ENCODE measurements at regions not wholly inside any gene's neighbourhood (a gene's known extent, or its start where the extent isn't known, plus 50 kb on each side); places are given as distances from the start of the nearest gene placed in this dataset.
"Not testable (repeated sequence)": the region's sequence is repeated elsewhere in the genome, so short reads cannot be mapped to it uniquely, and the experiment has no call there.

GRCh38 chrY:7325531-7325930 lies 414.0 kb upstream of the AMELY start:
- Histone ChIP-seq H3K4me3 (no peak overlapping the region), H3K36me3 (no peaks in the 10 kb centered on the region), H3K27me3 (replicated peaks; ENCODE audit: insufficient read depth) (no peaks in the 10 kb centered on the region), H3K9me3 (no peaks in the 10 kb centered on the region), H3K27ac (no peak overlapping the region), H3K4me1 (ENCODE audit: control insufficient read depth in 1 of 2, low read depth in 2 of 2) (no peaks in the 10 kb centered on the region)
- no peak for ATAC-seq (ENCODE audit: insufficient number of reproducible peaks, low FRiP score, low read depth)
- DNase-seq (ENCODE audit: low spot score), result no peak
- TF ChIP-seq CTCF (IDR thresholded peaks at IDR 0.05), result no peak

- no peak overlapping the region for H3K27ac ChIP-seq
- DNase-seq (ENCODE audit: low spot score) (no peak), ATAC-seq (ENCODE audit: insufficient number of reproducible peaks, low FRiP score, low read depth) (no peak)
- H3K27me3 ChIP-seq (replicated peaks; ENCODE audit: insufficient read depth), result no peaks in the 10 kb centered on the region
- no peaks in the 10 kb centered on the region for H3K9me3 ChIP-seq
- no peak overlapping the region for H3K4me3 ChIP-seq
- no peaks in the 10 kb centered on the region for H3K36me3 ChIP-seq
- no peak for TF ChIP-seq CTCF (IDR thresholded peaks at IDR 0.05)
- H3K4me1 ChIP-seq (ENCODE audit: control insufficient read depth in 1 of 2, low read depth in 2 of 2), result no peaks in the 10 kb centered on the region
Measured at GRCh38 chrY:7320751-7321150, 409.2 kb upstream of the AMELY start.

GRCh38 chrY:7320171-7320570 lies 408.6 kb upstream of the AMELY start:
- not testable (repeated sequence) for H3K4me1 ChIP-seq (ENCODE audit: control insufficient read depth in 1 of 2, low read depth in 2 of 2); DNase-seq (ENCODE audit: low spot score); ATAC-seq (ENCODE audit: insufficient number of reproducible peaks, low FRiP score, low read depth); H3K27me3 ChIP-seq (replicated peaks; ENCODE audit: insufficient read depth); H3K4me3 ChIP-seq; H3K9me3 ChIP-seq; H3K36me3 ChIP-seq; H3K27ac ChIP-seq

GRCh38 chrY:7318122-7318521 lies 406.6 kb upstream of the AMELY start:
- Histone ChIP-seq H3K36me3 (no peaks in the 10 kb centered on the region), H3K4me1 (ENCODE audit: control insufficient read depth in 1 of 2, low read depth in 2 of 2) (no peaks in the 10 kb centered on the region), H3K4me3 (no peak overlapping the region), H3K27me3 (replicated peaks; ENCODE audit: insufficient read depth) (no peaks in the 10 kb centered on the region), H3K27ac (no peak overlapping the region), H3K9me3 (no peaks in the 10 kb centered on the region)
- no peak for TF ChIP-seq CTCF (IDR thresholded peaks at IDR 0.05)
- no peak for ATAC-seq (ENCODE audit: insufficient number of reproducible peaks, low FRiP score, low read depth)
- no peak for DNase-seq (ENCODE audit: low spot score)

GRCh38 chrY:7317571-7317970 lies 406.0 kb upstream of the AMELY start:
- H3K9me3 ChIP-seq, result no peaks in the 10 kb centered on the region
- ATAC-seq (ENCODE audit: insufficient number of reproducible peaks, low FRiP score, low read depth), result no peak
- H3K4me1 ChIP-seq (ENCODE audit: control insufficient read depth in 1 of 2, low read depth in 2 of 2), result no peaks in the 10 kb centered on the region
- no peak overlapping the region for H3K27ac ChIP-seq
- no peaks in the 10 kb centered on the region for H3K36me3 ChIP-seq
- no peak for DNase-seq (ENCODE audit: low spot score)
- H3K27me3 ChIP-seq (replicated peaks; ENCODE audit: insufficient read depth), result no peaks in the 10 kb centered on the region
- TF ChIP-seq CTCF (IDR thresholded peaks at IDR 0.05), result no peak
- no peak overlapping the region for H3K4me3 ChIP-seq

GRCh38 chrY:7310482-7311269 lies 399.1 kb upstream of the AMELY start:
- Histone ChIP-seq H3K36me3 (no peaks in the 10 kb centered on the region), H3K27me3 (replicated peaks; ENCODE audit: insufficient read depth) (no peaks in the 10 kb centered on the region), H3K4me3 (no peak overlapping the region), H3K9me3 (no peaks in the 10 kb centered on the region), H3K4me1 (ENCODE audit: control insufficient read depth in 1 of 2, low read depth in 2 of 2) (no peaks in the 10 kb centered on the region), H3K27ac (no peak overlapping the region)
- no peak for TF ChIP-seq CTCF (IDR thresholded peaks at IDR 0.05)
- no peak for DNase-seq (ENCODE audit: low spot score)
- no peak for ATAC-seq (ENCODE audit: insufficient number of reproducible peaks, low FRiP score, low read depth)
